Osteocyte (in vitro differentiated cells): ENCODE measurements at regions not wholly inside any gene's neighbourhood (a gene's known extent, or its start where the extent isn't known, plus 50 kb on each side); places are given as distances from the start of the nearest gene placed in this dataset.

Experiments
- DNase-seq: peaks from one replicate; pipeline ENCODE4 v3.0.0; 2021; ENCODE audit warnings: mixed read lengths; ENCODE audit not compliant: unreplicated experiment; ENCODE audit errors: extremely low spot score
- H3K27ac Mint-ChIP-seq: one replicate; pipeline ENCODE4 v1.8.0; 2021; ENCODE audit warnings: mild to moderate bottlenecking, mixed read lengths; ENCODE audit not compliant: unreplicated experiment
- H3K27me3 Mint-ChIP-seq: one replicate; pipeline ENCODE4 v1.8.0; 2021; ENCODE audit warnings: mixed read lengths; ENCODE audit not compliant: unreplicated experiment
- H3K36me3 Mint-ChIP-seq: one replicate; pipeline ENCODE4 v1.8.0; 2021; ENCODE audit warnings: mixed read lengths; ENCODE audit not compliant: unreplicated experiment
- H3K4me1 Mint-ChIP-seq: one replicate; pipeline ENCODE4 v1.8.0; 2021; ENCODE audit warnings: mixed read lengths; ENCODE audit not compliant: unreplicated experiment
- H3K4me3 Mint-ChIP-seq: one replicate; pipeline ENCODE4 v1.8.0; 2021; ENCODE audit warnings: mild to moderate bottlenecking, moderate library complexity, mixed read lengths; ENCODE audit not compliant: unreplicated experiment
- H3K9me3 Mint-ChIP-seq: one replicate; pipeline ENCODE4 v1.8.0; 2021; ENCODE audit warnings: mixed read lengths; ENCODE audit not compliant: unreplicated experiment
- CTCF ChIP-seq: fragments of 200-600 bp; sonication (generic); IDR thresholded peaks from 2 replicates; pipeline ENCODE4 v1.5.0; 2021; ENCODE audit warnings: antibody characterized with exemption, mild to moderate bottlenecking, moderate library complexity

- TF ChIP-seq CTCF, result no peak
- no peak overlapping the region for H3K27ac Mint-ChIP-seq
- DNase-seq, result no peak
Observed at GRCh38 chr13:67299072-67299635, 69.0 kb upstream of the PCDH9 start.

GRCh38 chr13:67298297-67298696, 68.2 kb upstream of the PCDH9 start:
- no peak for DNase-seq
- H3K4me3 Mint-ChIP-seq, result no peak overlapping the region
- H3K27me3 Mint-ChIP-seq, result no peaks in the 10 kb centered on the region
- H3K36me3 Mint-ChIP-seq, result no peaks in the 10 kb centered on the region
- H3K4me1 Mint-ChIP-seq, result peaks cover 6% of the 10 kb centered on the region
- no peak overlapping the region for H3K27ac Mint-ChIP-seq
- peaks cover 15% of the 10 kb centered on the region for H3K9me3 Mint-ChIP-seq
- no peak for TF ChIP-seq CTCF

More at GRCh38 chr13:67299072-67299635, 69.0 kb upstream of the PCDH9 start:
- no peaks in the 10 kb centered on the region for H3K27me3 Mint-ChIP-seq
- H3K9me3 Mint-ChIP-seq, result peaks cover 12% of the 10 kb centered on the region
- peaks cover 6% of the 10 kb centered on the region for H3K4me1 Mint-ChIP-seq
- no peaks in the 10 kb centered on the region for H3K36me3 Mint-ChIP-seq
- H3K4me3 Mint-ChIP-seq, result no peak overlapping the region

- peaks cover 15% of the 10 kb centered on the region for H3K9me3 Mint-ChIP-seq
- no peak overlapping the region for H3K4me3 Mint-ChIP-seq
- DNase-seq, result no peak
- H3K27ac Mint-ChIP-seq, result no peak overlapping the region
- TF ChIP-seq CTCF, result no peak
- H3K27me3 Mint-ChIP-seq, result no peaks in the 10 kb centered on the region
- peaks cover 6% of the 10 kb centered on the region for H3K4me1 Mint-ChIP-seq
- H3K36me3 Mint-ChIP-seq, result no peaks in the 10 kb centered on the region
Observed at GRCh38 chr13:67296511-67296910, 66.4 kb upstream of the PCDH9 start.

GRCh38 chr13:67292886-67293285, 62.8 kb upstream of the PCDH9 start:
- H3K4me3 Mint-ChIP-seq, result no peak overlapping the region
- DNase-seq, result no peak
- no peak for TF ChIP-seq CTCF
- no peaks in the 10 kb centered on the region for H3K36me3 Mint-ChIP-seq
- no peaks in the 10 kb centered on the region for H3K27me3 Mint-ChIP-seq
- H3K9me3 Mint-ChIP-seq, result peaks cover 12% of the 10 kb centered on the region
- H3K27ac Mint-ChIP-seq, result no peak overlapping the region
- no peaks in the 10 kb centered on the region for H3K4me1 Mint-ChIP-seq

- Mint-ChIP-seq H3K9me3 (no peaks in the 10 kb centered on the region), H3K4me3 (no peak overlapping the region), H3K27me3 (no peaks in the 10 kb centered on the region), H3K4me1 (no peaks in the 10 kb centered on the region), H3K27ac (no peak overlapping the region), H3K36me3 (no peaks in the 10 kb centered on the region)
- no peak for TF ChIP-seq CTCF
- DNase-seq, result no peak
Observed at GRCh38 chr13:67285611-67286010, 55.5 kb upstream of the PCDH9 start.
